Vagina (tissue), 2 donors: ENCODE measurements at regions not wholly inside any gene's neighbourhood (a gene's known extent, or its start where the extent isn't known, plus 50 kb on each side); places are given as distances from the start of the nearest gene placed in this dataset.

Source experiments
- CTCF ChIP-seq, 3 experiments: fragments of 450-650 bp in 2 of 3; fragments of 200-600 bp in 1 of 3; sonication (generic) in 1 of 3; IDR thresholded peaks; one replicate each; pipeline ENCODE4 v1.5.1; 2017 to 2019; ENCODE audit warnings: antibody characterized with exemption in 3 of 3, mild to moderate bottlenecking in 2 of 3, moderate library complexity in 2 of 3
- POLR2A ChIP-seq, 2 donors: fragments of 450-650 bp; IDR thresholded peaks; one replicate each; pipeline ENCODE4 v1.6.1; 2017; ENCODE audit warnings: antibody characterized with exemption in 2 of 2, mild to moderate bottlenecking in 2 of 2, moderate library complexity in 2 of 2
- POLR2AphosphoS5 ChIP-seq, 2 donors: sonication (generic); formaldehyde crosslinking; IDR thresholded peaks; one replicate each; pipeline ENCODE4 v1.9.0; 2017; ENCODE audit warnings: antibody characterized with exemption in 2 of 2, mild to moderate bottlenecking in 2 of 2, low read depth in 1 of 2; ENCODE audit not compliant: insufficient read depth in 1 of 2

- TF ChIP-seq POLR2AphosphoS5 (IDR thresholded peaks at IDR 0.05; ENCODE audit: insufficient read depth in 1 of 2, low read depth in 1 of 2): no peak
- no peak for TF ChIP-seq CTCF (IDR thresholded peaks at IDR 0.05)
- no peak for TF ChIP-seq POLR2A (IDR thresholded peaks at IDR 0.05)
Measured at GRCh38 chr2:7953195-7953594, 728.7 kb upstream of the ID2 start.
